ENCODE measurements at regions not wholly inside any gene's neighbourhood (a gene's known extent, or its start where the extent isn't known, plus 50 kb on each side); places are given as distances from the start of the nearest gene placed in this dataset.

DNA sequence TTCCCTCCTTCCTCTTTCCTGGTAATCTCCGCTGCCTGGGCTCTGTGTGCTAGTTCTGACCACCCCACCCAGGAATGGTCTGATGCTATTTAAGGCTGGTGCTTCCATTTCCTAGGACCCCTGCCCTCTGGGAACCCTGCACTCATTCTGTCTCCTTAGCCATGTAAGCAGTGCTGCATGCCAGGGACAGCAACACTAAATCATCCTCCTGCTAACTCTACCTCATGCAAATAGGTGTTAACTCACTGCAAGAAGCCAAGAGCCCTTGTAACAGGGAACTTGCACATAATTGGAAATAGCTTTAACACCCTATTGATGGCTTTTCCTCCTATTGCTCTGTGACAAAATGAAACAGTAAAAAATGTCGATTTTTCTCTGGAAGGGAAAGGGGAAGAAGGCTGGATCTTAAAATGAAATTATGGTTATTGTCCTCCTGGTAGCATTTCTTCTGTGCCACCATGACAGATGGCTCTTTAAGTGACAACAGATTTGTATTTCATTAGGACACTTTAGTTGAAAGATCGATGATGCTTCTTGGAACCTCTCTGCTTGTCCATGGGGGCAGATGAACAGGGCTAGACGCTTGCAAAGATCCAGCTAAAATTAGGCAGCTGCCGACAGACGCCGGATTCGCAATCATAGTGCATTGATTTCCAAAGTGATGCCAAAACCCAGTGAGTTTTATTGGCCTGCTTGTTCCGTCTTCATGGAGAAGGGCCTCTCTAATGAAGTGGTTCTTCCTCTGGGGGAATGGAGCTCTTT is 551.7 kb downstream of the MATN1 start:
- TF ChIP-seq, protein P1, sequence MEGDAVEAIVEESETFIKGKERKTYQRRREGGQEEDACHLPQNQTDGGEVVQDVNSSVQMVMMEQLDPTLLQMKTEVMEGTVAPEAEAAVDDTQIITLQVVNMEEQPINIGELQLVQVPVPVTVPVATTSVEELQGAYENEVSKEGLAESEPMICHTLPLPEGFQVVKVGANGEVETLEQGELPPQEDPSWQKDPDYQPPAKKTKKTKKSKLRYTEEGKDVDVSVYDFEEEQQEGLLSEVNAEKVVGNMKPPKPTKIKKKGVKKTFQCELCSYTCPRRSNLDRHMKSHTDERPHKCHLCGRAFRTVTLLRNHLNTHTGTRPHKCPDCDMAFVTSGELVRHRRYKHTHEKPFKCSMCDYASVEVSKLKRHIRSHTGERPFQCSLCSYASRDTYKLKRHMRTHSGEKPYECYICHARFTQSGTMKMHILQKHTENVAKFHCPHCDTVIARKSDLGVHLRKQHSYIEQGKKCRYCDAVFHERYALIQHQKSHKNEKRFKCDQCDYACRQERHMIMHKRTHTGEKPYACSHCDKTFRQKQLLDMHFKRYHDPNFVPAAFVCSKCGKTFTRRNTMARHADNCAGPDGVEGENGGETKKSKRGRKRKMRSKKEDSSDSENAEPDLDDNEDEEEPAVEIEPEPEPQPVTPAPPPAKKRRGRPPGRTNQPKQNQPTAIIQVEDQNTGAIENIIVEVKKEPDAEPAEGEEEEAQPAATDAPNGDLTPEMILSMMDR (IDR thresholded peaks at IDR 0.05; ENCODE audit: low read depth, low read length) = no peak
- no peak for TF ChIP-seq POLR2A (IDR thresholded peaks at IDR 0.05; ENCODE audit: extremely low read depth, insufficient read length)

Data from NB4 (cell line).